Left ventricle myocardium inferior (tissue), 1 donor: ENCODE measurements at regions not wholly inside any gene's neighbourhood (a gene's known extent, or its start where the extent isn't known, plus 50 kb on each side); places are given as distances from the start of the nearest gene placed in this dataset.

Experiments
- DNase-seq: peaks from one replicate; pipeline ENCODE4 v3.0.0-alpha.2; 2020
- H3K27ac ChIP-seq: fragments of 200-600 bp; replicated peaks from 2 replicates; pipeline ENCODE4 v1.8.0; 2021
- H3K27me3 ChIP-seq: fragments of 200-600 bp; 2 replicates; pipeline ENCODE4 v1.8.0; 2021; ENCODE audit warnings: low read depth
- H3K36me3 ChIP-seq: fragments of 200-600 bp; 2 replicates; pipeline ENCODE4 v1.8.0; 2021
- H3K4me1 ChIP-seq: fragments of 200-600 bp; 2 replicates; pipeline ENCODE4 v1.8.0; 2021
- H3K4me3 ChIP-seq: fragments of 200-600 bp; 2 replicates; pipeline ENCODE4 v1.8.0; 2021; ENCODE audit warnings: mild to moderate bottlenecking, moderate library complexity
- H3K9me3 ChIP-seq: fragments of 200-600 bp; replicated peaks from 2 replicates; pipeline ENCODE4 v1.8.0; 2021
- intact Hi-C: fragments of 100-400 bp; cut with micrococcal nuclease; formaldehyde crosslinking; loops from one replicate; pipeline ENCODE4 v1.11.0; 2022
- TF ChIP-seq, protein P1 (sequence below): fragments of 200-600 bp; IDR thresholded peaks from 2 replicates; pipeline ENCODE4 v1.8.0; 2021; ENCODE audit warnings: antibody characterized with exemption, mild to moderate bottlenecking, borderline replicate concordance
- donor health status: DM: no; HTN: yes; CAD: no; lungs with severe emphysema.

DNA sequence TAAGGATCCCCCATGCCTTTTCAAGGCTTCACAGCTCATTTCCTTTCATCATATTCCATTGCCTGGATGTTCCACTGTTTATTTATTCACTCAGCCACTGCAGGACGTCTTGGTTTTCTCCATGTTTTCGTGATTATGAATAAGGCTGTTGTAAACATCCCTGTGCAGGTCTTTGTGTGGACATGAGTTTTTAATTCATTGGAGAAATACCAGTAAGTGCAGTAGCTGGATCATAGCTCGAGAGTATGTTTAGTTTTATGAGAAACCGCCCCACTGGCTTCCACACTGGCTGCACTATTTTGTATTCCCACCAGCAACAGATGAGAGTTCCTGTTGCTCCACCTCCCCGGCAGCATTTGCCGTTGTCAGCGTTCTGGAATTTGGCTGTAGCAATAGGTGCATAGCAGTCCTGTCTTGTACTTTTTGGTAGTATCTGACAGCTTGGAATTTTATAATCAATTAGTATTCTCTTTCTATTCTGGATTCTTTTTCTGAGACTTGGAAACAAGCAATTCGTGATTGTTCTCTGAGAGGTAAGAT is 269.9 kb upstream of the PITRM1 start:
- intact Hi-C loops = no loop called here
- no peaks in the 10 kb centered on the region for H3K4me1 ChIP-seq
- H3K9me3 ChIP-seq = peaks cover 14% of the 10 kb centered on the region
- TF ChIP-seq, protein P1, sequence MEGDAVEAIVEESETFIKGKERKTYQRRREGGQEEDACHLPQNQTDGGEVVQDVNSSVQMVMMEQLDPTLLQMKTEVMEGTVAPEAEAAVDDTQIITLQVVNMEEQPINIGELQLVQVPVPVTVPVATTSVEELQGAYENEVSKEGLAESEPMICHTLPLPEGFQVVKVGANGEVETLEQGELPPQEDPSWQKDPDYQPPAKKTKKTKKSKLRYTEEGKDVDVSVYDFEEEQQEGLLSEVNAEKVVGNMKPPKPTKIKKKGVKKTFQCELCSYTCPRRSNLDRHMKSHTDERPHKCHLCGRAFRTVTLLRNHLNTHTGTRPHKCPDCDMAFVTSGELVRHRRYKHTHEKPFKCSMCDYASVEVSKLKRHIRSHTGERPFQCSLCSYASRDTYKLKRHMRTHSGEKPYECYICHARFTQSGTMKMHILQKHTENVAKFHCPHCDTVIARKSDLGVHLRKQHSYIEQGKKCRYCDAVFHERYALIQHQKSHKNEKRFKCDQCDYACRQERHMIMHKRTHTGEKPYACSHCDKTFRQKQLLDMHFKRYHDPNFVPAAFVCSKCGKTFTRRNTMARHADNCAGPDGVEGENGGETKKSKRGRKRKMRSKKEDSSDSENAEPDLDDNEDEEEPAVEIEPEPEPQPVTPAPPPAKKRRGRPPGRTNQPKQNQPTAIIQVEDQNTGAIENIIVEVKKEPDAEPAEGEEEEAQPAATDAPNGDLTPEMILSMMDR = no peak
- H3K27ac ChIP-seq = no peak overlapping the region
- H3K4me3 ChIP-seq = no peak overlapping the region
- no peaks in the 10 kb centered on the region for H3K36me3 ChIP-seq
- no peaks in the 10 kb centered on the region for H3K27me3 ChIP-seq
- DNase-seq = no peak

DNA sequence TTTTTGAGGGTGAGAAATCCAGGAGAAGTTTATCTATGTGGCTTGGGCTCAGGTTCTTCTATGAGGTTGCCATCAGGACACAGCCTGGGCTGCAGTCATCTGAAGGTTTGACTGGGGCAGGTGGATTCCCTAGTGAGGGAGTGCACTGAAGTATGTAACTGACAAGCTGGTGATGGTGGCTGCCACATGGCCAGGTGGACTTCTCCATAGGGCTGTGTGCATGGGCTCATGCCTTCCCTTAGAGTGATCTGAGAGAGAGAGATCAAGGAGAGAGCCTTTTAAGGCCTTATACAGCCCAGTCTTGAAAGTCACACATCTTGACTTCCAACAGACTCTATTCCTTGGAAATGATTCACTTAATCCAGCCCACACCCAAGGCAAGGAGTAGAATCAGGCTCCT is 266.6 kb upstream of the PITRM1 start:
- H3K4me3 ChIP-seq = no peak overlapping the region
- no peak overlapping the region for H3K27ac ChIP-seq
- H3K9me3 ChIP-seq = peaks cover 14% of the 10 kb centered on the region
- intact Hi-C loops = no loop called here
- no peak for DNase-seq
- TF ChIP-seq, protein P1 = no peak
- no peaks in the 10 kb centered on the region for H3K4me1 ChIP-seq
- H3K36me3 ChIP-seq = no peaks in the 10 kb centered on the region
- no peaks in the 10 kb centered on the region for H3K27me3 ChIP-seq

DNA sequence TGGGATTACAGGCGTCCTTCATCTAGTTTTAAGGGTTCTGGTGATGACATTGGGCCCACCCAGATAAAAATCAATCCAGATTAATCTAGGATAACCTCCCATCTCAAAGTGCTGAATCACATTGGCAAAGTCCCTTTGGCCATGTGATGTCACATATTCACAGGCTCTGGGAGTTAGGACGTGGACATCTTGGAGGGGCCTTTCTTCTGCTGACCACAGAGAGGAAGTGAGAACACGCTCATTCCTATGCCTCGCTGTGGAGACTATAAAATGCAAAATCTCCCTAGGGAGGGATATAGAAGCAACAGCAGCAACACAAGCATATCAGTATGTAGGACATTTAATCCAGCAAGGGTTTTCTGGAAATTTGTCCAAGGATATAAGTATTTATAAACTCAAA is 266.0 kb upstream of the PITRM1 start:
- TF ChIP-seq, protein P1 = no peak
- Histone ChIP-seq H3K27me3 (no peaks in the 10 kb centered on the region), H3K4me1 (peaks cover 5% of the 10 kb centered on the region), H3K27ac (no peak overlapping the region), H3K4me3 (no peak overlapping the region), H3K36me3 (no peaks in the 10 kb centered on the region), H3K9me3 (peaks cover 14% of the 10 kb centered on the region)
- DNase-seq = no peak
- intact Hi-C loops = no loop called here

DNA sequence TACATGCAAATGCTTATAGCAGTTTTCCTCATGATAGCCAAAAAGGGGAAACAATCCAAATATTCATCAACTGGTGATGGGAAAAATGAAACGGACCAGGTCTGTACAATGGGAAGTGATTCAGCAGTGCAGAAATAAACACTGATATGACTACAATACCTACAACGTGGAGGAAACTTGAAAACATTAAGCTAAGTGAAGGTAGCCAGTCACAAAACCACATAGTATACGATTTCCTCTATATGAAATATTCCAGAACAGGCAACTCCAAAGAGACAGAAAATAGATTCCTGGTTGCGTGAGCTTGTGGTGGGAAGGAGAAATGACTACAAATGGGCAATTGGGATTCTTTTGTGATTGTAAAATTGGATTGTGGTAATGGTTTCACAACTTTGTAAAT is 263.1 kb upstream of the PITRM1 start:
- intact Hi-C loops = no loop called here
- no peaks in the 10 kb centered on the region for H3K27me3 ChIP-seq
- no peak overlapping the region for H3K4me3 ChIP-seq
- TF ChIP-seq, protein P1 = no peak
- no peaks in the 10 kb centered on the region for H3K36me3 ChIP-seq
- no peak for DNase-seq
- H3K9me3 ChIP-seq = peaks cover 14% of the 10 kb centered on the region
- peak overlapping the region; percentile 17 for H3K27ac ChIP-seq
- peaks cover 5% of the 10 kb centered on the region for H3K4me1 ChIP-seq

DNA sequence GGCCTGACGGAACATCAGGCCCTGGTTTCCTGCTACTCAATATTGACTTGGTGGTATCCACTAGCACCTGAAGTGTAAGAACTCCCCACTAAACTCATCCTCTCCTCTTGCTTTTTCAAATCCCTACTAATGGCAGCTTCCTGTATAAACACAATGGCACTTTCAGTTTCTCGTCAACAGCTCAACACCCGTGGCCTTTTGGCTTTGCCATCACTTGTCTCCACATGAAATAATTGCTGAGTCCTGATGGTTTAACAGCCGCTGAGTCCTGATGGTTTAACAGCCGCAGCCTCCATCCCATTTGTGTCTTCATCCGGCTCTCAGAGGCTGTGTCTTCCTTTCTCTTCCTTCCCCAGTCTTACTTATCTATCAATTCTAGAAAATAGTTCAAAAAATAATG is 261.4 kb upstream of the PITRM1 start:
- intact Hi-C loops = no loop called here
- H3K4me1 ChIP-seq = peaks cover 8% of the 10 kb centered on the region
- no peaks in the 10 kb centered on the region for H3K27me3 ChIP-seq
- no peak overlapping the region for H3K27ac ChIP-seq
- H3K36me3 ChIP-seq = no peaks in the 10 kb centered on the region
- DNase-seq = no peak
- no peak overlapping the region for H3K4me3 ChIP-seq
- TF ChIP-seq, protein P1 = no peak
- H3K9me3 ChIP-seq = peaks cover 10% of the 10 kb centered on the region

DNA sequence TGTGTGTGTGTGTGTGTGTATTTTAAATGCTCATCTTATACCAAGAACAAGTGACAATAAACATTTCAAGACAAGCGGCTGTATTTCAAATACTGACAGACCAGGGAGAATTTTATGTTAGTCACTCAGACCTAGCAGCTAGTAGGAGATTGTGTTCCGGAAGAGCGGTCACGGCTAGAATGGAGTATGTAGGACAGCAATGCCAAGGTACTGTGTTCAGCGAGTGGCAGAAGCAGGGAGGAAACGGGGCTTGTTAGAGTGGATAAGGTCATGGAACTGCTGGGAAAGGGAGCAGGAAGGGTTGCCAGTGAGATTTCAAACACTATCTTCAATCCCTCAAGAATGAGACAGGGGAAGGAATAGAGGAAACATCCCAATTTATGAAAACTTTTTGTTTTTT is 260.5 kb upstream of the PITRM1 start:
- no peak overlapping the region for H3K27ac ChIP-seq
- no peak overlapping the region for H3K4me3 ChIP-seq
- peaks cover 8% of the 10 kb centered on the region for H3K4me1 ChIP-seq
- H3K27me3 ChIP-seq = no peaks in the 10 kb centered on the region
- DNase-seq = no peak
- TF ChIP-seq, protein P1 = no peak
- H3K9me3 ChIP-seq = peaks cover 2% of the 10 kb centered on the region
- intact Hi-C loops = no loop called here
- H3K36me3 ChIP-seq = no peaks in the 10 kb centered on the region
